COLO668 (cell line): ENCODE measurements at regions not wholly inside any gene's neighbourhood (a gene's known extent, or its start where the extent isn't known, plus 50 kb on each side); places are given as distances from the start of the nearest gene placed in this dataset.

ENCODE experiments used
- DNase-seq: peaks from one replicate; lab custom pipeline; 2025; ENCODE audit not compliant: unreplicated experiment; lab: John Stamatoyannopoulos, UW

DNA sequence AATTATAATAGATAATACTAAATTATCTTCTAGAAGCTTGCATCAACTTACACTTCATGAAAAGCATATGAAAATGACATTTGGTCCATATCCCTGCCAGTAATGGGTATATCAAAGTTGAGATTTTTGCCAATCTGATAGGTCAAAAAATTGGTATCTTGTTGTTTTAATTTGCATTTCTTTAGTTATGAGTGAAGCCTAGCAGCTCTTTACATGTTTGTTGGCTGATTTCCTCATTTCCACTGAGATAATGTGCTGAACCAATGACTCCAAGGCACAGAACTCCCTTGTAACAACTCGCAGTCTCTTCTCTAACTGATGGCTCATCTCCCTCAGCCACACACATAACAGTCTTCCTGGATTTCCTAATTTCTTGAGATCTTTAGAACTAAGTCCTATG, 175.3 kb upstream of the SESN3 start:
- DNase-seq, result no peak

DNA sequence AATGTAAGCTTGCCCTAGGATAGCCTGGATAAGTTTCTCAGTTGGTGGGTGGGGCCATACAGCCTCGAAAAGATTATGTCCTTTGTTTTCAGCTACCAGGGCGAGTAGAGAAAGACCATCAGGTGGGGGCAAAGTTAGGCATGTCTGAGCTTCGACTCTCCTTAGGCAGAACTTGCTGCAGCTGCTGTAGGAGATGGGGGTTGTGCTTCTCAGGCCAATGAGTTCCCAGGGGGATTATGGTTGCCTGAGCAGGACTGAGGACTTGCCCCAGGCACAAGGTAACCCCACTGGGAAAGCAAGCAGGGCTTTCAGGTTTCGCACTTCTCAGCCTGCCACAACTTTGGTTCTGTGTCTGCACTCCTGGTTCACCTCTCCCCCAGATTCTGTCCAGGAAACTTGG, 173.4 kb upstream of the SESN3 start:
- DNase-seq, result no peak

DNA sequence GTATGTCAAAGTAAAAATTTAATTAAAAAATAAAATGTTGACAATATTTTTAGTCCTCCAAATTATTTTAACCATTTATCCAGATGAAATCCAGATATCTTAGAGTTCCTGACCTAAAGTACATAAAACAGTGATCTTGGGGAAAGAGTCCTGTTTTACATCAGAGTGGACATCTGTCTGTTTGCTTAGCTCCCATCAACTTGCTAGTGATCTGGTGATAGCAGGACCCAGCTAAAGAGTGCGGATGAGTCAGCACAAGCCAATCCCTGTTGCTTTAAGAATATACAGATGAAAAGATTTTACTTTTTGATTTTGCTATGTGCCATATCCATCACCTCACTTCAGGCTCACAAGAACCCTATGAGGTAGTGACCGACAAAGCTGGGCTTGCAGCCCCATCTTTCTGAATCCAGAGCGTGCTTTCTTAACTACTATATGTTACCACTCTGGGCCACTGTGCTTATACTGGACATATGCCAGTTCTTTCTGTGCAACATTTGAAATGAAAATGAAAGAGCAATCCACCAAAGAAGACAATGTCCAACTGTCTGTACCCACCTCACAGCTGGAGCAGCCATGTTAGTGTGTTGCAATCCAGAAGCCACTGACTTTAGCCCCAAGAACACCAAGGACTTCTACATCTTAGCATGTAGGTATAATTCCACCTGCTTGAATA, 167.6 kb upstream of the SESN3 start:
- no peak for DNase-seq

DNA sequence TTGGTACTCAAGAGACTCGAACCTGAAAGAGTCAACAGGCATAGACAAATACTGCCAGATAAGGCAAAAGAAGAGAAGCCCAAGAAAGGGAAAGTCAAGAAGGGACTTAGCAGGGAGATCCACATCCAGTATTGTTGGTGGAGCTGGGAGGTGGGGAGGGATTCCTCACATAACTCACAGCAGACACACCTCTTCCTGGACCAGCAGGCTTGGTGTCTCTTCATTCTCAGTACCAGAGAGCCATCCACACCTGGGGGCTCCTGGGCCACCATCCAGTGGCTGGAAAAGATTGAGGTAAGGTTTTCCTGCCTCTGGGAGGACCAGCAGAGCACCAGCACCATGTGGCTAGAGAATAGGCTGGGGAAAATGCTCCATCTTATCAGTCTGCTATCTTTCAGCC, 161.6 kb upstream of the SESN3 start:
- no peak for DNase-seq

DNA sequence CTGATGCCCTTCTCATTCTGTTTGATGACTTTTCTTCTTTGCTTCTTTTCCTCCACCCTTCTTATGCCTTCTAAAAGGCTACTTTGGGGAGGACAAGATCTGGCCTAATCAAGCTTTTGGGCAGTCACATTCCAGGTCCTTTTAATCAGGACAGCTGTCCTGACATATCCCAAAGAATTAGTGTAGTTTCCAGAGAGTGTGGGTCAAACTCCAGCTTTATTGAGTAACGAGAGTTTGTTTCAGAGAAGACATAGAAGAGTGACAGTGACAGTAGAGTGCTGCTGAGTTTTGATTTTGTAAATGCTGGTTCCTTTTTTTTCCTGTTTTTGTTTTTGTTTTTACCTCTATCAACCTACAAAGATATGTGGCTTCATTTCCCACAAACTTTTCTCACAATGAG, 158.4 kb upstream of the SESN3 start:
- DNase-seq, result no peak

DNA sequence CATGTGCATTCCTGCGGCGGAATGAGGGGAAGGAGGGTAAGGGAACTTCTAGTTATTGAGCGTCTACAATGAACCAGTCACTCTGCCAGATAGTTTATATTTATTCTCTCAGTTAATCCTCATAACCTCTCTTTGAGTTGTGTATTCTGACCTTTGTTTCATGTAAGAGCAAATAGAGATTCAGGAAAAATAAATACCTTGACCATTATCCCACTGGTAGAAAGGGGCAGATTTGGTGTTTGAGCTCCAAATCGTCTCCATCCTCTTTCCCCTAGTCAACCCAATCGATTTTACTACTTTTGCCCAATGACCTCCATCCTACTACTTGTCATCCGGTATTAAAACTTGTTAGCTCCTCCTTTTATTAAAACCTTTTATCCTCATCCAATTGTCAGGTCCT, 157.1 kb upstream of the SESN3 start:
- no peak for DNase-seq

DNA sequence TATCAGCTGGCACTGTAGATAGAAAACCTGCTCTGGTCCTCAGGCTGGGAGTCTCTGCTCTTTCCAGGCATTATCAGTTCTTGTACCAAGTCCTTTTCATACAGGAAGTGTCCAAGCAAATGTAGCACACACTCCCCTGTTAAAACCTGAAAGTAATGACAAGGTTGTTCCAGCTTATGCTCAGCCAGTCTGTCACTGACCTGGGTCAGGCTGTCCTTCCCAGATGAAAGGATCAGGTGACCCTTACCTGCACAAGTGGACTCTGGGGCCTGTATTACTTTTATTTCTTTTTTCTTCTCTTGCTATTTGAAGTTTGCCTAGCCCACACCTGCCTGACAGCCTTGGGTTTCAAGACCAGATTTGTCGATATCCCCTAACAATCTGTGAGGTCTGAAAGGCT, 156.3 kb upstream of the SESN3 start:
- DNase-seq, result no peak

DNA sequence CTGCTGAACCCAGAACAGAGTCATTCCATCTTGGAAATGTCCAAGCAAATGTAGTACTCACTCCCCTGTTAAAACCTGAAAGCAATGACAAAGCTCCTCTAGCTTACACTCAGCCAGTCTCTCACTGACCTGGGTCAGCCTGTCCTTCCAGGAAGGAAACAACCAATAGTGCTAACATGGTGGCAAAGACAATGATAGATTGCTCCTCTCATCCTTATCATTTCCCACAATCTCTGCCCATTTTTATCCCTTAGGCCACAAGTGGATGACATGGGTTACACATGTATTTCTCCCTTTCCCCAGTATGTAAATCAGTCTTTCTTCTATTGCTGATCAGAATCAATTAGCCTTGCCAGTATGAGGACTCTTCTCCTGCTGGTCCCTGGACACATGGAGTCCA, 154.6 kb upstream of the SESN3 start:
- no peak for DNase-seq

DNA sequence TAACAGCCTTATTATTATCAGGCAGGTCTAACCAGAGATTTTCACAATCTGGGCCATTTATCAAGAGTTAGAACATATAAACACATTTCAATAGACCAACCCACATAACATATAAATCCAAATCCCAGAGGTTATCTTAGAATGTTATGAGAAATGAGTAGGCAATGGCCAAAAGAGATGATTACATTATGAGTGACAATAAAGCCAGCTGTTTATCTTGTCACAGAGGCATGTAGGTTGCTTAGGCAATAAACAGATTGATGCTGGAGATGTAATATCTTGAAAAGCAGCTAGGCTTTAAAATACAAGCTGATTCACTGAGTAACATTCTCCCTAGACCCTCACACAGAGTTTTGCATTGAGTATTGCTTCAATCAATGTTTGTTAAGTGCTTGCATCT, 148.5 kb upstream of the SESN3 start:
- no peak for DNase-seq

DNA sequence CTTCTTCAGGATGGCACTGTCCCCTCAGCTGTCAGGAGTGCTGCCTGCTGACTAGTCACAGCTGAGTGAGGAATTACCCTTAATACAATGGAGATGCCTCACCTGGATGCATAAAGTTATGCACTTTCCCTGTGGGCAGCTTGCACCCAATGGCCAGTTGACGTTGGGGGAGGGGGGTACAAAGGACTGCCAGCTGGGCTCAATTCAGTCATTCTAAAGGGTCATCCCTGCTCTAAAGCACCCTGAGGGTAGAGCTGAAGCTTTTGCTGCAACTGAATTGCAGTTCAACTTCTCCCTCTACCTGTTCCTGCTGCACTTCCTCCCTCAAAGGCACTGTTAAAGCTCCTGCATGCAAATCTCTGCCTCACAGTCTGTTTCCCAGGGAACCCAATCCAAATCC, 147.8 kb upstream of the SESN3 start:
- no peak for DNase-seq

DNA sequence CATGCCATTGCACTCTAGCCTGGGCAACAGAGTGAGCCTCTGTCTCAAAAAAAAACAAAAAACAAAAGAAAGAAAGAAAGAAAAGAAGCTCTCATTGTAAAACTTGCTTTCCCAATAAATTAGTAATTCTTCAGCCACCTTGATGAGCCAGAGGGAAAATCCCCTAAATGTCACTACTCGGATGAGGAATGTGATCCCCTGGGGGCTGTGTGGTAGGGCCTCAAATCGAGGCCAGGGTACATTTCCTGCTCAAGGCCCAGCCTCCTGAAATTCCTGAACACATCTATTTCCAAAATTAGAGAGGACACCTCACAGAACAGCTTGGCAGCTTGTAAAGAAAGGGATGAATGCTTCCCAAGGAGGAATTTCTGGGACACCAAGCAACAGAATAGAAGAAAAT, 147.1 kb upstream of the SESN3 start:
- DNase-seq, result no peak

DNA sequence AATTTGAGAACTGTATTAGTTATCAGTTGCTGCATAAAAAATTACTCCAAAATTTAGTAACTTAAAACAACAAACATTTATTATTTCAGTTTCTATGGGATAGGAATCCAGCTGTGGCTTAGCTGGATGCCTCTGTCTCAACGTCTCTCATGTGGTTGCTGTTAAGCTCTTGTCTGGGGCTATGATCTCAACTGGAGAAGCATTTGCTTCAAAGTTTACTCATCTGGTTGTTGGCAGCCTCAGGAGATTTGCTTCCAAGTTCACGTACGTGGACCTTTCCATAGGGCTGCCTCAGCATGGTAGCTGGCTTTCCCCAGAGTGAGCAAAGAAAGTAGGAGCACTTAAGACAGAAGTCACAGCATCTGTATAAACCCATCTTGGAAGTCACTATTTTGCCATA, 144.9 kb upstream of the SESN3 start:
- no peak for DNase-seq

DNA sequence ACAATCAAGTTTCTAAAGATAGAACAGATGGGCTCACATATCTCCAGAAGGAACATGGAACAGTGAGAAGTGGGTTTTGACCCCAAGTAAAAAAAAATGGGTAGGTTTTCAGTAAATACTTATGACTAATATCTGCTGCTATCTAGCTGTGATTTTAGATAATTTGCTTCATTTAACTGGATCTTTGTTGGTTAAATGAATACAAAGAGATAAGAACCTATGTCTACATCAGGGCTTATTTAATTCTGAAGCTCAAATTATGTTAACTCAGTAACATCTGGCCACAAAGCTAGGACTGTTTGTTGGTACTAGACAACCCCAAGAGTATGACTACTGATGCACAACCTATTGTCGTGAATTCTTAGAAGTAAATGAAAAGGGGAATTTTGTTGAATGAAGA, 144.4 kb upstream of the SESN3 start:
- DNase-seq, result no peak

DNA sequence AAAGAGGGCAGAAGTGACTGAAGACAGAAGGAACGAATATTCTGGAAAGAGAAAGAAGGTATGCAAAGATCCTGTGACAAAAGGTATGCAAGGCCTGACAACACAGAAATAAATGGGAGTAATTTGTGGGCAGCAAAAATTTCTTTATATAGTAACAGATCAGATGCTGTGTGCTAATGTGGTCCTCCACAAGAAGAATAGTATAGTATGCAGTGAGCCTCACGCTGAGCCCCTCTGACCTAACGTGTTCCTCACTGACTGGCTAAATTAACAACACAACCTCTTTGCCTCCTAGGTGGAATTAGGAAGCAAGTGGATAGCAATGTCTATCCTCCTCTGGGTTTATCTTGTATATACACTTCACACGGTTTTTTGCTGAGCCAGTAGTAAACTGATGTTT, 143.1 kb upstream of the SESN3 start:
- DNase-seq, result no peak

DNA sequence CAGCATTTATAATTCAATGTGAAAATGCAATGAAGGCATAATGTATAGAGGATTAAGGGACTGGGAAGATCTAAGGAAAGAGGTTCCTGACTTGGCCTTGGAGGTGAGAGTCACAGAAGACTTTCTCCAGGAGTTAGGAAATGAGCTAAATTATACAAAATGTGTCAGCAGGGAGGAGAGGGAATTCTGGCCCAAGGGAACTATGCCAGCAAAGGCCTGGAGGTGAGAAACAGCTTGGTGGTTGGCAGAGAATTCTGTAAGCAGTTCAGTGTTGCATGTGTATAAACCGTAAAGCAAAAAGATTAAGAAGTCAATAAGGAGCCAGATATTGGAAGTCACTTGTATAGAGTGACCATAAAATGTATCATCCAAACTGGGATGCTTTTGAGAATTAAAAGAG, 142.2 kb upstream of the SESN3 start:
- DNase-seq, result no peak

DNA sequence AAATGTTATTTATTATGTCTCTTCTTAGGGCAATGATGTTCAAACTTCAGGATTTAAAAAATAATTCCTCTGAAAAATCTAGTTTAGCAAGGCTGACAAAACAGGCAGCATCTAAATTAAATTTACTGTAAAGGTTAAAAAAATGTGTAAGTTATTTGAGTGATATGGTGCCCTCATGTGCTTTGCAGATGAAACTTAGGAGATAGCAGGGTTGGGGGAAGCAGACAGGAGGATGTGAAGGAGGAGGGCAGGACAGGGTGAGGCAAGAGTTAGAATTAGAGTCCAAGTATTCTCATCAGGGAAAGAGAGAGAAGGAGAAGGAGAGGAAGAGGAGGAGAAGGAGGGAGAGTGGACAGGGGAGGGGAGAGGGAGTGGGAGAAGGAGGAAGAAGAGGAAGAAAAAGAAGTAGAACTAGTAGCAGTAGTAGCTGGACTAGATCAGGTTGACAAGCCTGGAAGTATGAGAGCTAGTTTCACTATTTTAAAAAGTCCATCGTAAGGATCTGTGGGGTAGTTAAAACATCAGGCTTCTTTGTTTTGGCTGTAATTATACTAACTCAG, 141.2 kb upstream of the SESN3 start:
- no peak for DNase-seq

DNA sequence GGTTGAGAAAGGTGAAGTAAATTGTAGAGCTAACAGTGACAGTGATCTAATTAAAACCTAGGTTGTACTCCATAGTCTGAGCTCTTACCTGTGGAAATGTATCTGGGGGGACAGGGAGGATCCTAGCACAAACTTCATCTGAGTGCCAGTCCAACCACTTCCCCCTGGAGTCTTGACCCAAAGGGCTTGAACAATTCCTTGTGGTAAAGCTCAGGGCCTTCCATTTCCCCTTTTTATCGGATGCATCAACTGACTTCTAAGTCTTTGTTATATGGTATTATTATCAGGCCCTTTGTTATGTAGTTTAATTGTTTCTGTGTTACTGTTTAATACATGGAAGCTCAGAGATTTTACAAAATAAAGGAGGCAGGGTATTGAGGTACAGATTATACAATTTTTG, 140.2 kb upstream of the SESN3 start:
- no peak for DNase-seq

DNA sequence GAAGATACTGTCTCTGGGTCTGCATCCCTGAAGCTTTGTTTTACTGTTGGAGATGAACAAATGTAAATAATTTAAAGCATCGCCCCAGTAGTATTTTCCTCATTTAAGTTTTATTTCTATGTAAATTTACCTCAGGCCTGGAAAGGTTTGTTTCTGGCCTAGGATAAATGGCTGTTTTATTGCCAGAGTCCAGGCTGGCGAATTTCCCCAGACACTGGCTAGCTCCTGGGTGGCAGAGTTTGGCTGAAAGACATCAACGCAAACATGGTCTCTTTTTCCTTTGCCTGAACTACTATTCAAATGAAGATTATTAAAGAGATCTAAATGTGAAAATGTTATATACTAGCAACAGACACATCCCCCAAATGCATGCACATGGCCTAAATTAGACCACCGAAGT, 136.7 kb upstream of the SESN3 start:
- no peak for DNase-seq

DNA sequence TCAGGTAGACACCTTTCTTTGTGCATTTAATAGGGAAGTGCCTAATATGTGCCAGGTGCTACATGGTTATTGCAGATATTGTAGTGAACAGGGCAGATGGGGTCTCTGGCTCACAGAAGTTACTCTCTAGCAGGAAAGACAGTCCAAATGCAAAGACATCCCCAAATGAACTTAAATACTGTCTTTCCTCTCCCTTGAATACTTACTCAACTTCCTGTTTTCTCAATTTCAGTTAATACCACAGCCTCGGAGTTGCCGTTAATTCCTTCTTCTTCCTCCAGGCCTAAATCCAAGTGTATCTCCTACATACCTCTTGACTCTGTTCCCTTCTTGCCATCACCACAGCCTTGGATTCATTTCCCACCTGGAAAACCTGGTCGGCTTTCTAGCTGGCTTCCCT, 134.3 kb upstream of the SESN3 start:
- DNase-seq, result no peak

DNA sequence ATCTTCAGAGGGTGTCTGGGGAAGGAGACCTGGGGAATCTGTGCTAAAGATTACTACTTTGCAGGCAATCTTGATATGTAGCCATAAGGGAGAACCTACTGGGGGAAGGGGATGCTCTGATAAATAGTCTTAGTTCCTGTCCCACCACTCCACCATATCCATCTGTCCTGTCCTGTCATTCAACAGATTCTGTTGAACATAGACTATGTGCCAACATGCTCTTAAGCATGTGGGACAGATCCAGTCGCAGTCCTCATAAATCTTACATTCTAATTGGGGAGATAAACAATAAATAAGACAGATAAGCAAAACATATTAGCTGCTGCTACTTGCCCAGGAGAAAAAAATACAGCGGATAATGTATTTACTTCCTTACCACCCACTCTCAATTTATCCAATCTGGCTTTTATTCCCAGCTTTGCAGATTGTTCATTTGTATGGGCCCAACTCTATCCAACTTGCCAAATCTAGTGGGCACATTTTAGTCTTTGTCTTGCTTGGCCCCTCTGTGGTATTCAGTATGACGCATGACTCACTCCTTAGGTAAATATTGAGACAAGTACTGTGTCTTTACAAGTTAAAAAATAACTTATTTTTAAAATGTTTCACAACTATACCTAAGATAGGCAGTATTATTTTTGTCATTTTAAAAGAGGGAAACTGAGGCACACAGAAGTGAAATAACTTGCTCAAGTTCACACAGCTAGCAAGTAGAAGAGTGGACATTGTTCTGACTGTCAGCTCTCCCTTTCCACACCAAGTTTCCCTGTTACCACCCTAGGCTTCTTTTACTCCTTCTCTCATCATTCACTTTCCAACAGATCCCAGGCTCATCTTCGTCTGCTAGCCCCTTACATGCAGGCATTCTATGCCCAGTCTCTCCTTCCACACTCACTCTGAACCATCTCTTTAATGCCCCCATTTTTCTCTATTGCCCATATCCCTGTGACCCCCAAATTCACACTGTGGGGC, 133.6 kb upstream of the SESN3 start:
- no peak for DNase-seq

DNA sequence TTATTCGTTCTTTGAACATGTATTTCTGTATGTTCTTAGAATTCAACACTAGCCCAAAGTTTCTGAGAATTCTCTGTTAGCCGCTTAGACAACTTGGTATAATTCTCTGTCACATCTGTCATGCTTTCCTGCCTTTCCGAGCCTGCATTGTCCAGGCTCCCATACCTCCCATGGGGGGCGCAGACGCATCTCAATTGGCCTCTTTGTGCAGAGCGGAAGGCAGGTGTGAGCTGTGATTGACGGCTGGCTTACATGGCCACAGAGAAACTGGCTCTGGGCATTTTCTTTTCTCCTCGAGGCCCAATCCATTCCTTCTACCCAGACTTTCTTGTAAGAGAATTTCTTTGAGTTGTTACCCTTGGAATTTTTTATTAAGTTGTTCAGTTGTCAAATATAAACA, 132.7 kb upstream of the SESN3 start:
- DNase-seq, result peak; percentile 14

DNA sequence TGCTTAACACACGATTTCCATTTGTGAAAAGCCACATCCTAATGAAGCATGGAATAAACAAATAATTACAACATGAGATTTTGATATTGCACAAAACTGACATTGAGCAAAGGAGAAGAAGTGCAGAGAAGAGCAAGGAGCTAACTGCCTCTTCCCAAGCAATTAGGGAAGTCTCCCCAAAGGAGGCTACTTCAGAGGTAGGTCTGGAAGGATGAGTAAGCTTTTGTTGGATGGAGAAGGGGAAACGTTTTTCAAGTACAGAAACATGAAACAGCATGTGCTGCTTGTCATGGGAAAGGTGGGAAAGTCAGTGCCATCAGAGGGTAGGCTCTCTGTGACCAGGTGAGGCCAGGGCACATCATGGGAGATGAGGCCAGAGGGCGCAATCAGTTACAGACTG, 132.2 kb upstream of the SESN3 start:
- no peak for DNase-seq
